ENCODE measurements at regions not wholly inside any gene's neighbourhood (a gene's known extent, or its start where the extent isn't known, plus 50 kb on each side); places are given as distances from the start of the nearest gene placed in this dataset.

DNA sequence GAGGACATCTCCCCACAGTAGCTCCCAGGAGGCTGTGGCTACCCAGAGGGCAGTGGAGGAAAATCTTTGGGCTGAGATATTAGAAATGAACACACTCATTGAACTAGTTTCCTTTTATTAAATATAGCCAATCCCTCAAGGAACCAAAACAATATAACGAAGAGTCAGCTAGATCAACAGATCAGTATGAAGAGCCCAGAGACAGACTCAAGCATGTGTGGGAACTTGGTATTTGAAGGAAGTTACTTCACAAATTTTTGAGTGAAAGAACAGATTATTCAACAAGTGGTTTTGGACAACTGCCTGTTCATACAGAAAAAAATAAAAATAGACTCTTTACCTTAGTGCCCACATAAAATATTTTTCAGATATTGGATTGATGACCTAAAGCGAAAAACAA is 183.6 kb upstream of the PMFBP1 start:
- no peak for DNase-seq

DNA sequence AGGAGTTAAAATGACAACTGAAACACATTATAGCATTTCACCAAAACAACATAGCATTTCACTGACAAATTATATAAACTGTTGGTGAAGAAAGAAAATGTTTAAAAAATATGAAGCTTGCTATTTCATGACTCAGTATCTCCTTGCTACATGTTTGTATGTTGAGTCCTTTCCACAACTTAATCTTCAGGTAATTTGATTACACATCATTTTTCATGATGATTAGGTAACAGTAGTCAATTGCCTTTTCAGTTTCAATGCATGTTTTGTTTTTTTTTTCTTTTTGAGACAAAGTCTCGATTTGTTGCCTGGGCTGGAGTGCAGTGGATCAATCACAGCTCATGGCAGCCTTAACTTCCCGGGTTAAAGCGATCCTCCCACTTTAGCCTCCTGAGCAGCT is 177.8 kb upstream of the PMFBP1 start:
- DNase-seq = no peak

DNA sequence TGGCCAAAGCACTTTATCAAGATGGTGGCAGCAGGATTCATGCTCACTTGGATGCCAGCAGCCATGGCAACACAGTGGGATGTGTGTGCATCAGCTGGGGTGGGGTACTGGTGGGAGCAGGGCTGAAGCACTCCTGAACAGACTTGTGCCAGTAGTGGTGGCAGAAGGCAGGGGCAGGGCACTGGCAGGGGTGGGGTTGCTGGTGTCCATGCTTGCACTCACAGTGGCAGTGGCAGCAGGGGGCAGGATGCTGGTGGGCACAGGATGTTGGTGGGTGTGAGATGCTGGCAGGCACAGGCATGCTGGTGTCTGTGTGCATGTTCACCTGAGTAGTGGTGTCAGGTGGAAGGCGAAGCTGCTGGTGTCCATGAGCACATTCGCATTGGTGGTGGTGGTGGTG is 161.0 kb upstream of the PMFBP1 start:
- DNase-seq = no peak

DNA sequence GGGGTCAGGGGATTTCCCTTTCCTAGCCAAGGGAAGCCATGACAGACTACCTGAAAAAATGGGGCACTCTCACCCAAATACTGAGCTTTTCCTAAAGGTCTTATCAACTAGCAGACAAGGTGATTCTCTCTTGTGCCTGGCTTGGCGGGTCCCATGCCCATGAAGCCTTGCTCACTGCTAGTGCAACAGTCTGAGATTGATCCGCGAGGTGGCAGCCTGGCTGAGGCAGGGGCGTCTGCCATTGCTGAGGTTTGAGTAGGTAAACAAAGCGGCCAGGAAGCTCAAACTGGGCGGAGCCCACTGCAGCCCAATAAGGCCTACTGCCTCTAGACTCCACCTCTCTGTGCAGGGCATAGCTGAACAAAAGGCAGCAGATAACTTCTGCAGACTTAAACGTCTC is 152.6 kb upstream of the PMFBP1 start:
- no peak for DNase-seq

DNA sequence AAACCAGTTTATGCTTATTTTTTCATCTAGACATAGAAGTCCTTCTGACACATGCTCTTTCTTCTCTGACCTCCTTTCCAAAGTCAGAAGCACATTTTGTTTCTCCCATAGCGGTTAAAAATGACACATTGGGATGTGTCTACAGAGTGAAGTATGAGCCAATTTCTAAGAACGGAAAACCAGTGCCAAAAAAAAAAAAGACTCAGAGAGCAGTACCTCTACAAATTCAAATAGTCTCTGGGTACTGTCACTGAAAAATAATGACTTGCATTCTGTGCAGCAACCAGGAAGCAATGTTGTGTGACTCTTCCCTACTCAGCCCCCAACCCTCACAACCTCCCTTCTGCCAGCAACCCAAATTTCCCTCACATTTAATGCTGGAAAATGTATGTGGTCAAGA is 145.5 kb upstream of the PMFBP1 start:
- DNase-seq = no peak

DNA sequence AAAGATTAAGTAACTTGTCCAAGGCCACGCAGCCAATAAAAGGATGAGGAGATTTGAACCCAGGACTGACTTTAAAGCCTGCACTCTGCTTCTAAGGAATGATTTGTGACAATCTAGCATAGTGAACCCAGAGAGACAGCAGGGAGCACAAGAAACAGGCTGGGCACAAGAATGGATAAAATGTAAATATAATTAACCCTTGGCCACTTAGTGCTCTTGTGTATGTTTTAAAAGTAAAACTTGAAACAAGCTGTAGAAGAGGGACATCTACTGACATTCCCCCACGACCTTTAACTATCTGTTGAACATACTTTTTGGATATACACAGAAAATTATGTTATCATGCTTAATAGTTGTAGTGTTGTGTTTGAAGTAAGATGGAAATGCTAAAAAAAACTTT is 141.9 kb upstream of the PMFBP1 start:
- DNase-seq = no peak

DNA sequence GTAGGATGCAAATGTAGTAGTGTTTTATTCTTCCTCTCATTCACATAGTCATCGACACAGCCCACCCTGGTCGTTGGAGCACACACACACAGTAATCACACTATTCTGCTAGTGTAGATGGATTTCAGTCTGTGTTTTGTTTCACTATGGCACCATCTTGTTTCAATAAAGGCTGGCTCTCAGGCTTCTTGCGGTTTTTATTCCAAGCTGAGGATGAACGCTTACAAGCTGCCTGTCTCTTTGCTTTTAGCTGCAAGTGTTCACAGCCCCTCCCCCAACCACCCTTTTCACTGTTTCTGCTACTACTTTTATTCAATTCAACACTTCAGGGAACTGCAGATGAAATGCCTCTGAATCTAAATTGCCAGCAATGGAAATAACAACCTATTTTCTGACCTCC is 140.9 kb upstream of the PMFBP1 start:
- DNase-seq = peak in 6 of 58 donors; percentile 1 to 30 (median 7)

DNA sequence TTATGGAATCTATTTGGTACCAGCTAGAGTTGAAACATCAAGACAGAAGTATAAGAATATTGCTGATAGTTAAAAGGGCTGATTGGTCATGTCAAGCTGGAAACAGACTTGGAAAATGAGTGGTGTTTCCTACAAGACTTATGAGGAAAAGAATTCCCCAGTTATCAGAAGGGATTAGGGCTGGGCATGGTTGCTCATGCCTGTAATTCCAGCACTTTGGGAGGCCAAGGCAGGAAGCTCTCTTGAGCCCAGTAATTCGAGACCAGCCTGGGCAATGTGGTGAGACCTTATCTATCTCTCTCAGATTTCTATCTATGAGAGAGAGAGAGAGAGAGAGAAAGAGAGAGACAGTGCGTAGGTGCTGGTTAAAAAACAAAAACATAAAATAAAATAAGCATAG is 139.5 kb upstream of the PMFBP1 start:
- no peak for DNase-seq

DNA sequence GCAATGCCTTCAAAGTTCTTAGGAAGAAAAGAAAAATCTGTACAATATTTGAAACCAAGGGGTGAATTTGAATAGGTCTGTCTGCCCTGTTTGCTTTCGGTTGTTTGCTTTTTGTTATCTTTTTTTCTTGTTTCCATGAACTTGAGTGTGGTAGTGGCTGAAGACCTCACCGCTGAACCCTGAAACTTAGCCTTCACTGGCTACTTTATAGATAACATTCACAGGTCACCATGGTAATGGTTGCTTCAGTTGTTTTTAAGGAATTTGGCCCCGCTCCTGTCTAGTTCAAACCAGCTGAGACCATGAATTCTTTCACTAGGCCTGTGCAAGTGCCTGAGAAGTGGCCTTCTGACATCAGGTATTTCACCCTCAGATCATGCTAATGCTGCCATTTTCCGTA is 137.0 kb upstream of the PMFBP1 start:
- no peak for DNase-seq

DNA sequence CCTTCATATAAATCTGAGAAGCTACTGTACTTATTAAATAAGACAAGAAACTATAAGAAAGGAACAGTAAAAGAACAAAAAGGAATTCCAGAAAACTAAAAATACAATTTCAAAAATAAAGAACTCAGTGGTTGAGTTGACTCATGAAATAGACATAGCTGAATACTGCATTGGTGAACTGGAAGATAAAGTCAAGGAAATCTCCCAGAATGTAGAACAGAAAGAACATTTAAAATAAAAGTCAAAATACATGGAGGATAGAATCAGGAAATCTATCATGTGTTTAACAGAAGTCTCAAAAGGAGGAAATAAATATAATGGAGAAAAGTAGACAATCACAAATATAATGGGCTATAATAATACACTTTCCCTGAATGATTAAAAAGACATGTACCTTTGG is 136.4 kb upstream of the PMFBP1 start:
- DNase-seq = no peak

DNA sequence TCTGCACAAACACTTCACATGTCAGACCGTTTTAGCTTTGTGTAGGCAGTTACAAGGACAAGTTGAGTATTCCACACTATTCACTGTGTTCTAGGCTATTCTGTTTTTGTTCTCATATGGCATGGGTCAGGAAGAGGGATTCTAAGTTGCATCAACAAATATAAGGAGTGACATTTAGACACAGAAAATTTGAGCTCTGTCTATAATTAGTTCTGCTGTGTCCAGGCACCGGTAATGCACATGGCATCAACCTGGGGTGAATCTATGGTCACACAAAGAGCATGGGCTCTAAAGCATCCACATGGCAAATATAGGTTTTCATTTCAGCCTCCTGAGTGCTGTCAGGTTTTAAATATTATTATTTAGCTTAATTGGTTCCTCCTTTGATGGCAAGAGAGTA is 130.4 kb upstream of the PMFBP1 start:
- no peak for DNase-seq

DNA sequence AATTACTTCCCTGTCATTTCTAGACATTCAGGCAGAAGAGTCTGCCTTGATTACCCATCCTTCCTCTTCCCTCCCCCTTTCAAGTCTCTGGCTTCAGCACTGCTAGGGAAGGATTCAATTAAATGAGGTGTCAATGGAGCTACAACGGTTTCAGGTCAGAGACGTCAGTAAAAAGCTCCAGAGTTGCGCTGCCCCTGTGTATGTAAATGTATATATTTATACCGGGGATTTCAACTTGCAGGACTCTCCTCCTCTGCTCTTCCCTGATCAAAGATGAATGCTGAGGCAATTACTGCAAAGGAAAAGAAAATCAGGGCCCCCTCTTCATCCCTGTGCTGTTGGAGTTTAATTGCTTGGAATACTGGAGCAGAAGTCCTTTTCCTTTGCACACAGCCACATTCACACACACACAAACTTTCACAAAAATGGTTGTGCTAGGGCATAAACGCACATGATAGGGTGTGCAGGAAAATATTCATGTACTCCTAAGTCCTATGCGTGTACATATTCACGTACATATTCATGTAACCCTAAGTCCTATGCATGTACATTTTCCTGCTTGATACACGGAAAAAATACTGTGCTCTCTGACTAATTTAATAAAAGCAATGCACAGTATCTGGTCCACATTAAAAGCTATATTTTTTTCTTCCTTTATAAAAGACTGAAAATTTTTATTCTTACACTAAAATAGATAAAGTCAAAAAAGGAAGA is 129.7 kb upstream of the PMFBP1 start:
- no peak for DNase-seq

DNA sequence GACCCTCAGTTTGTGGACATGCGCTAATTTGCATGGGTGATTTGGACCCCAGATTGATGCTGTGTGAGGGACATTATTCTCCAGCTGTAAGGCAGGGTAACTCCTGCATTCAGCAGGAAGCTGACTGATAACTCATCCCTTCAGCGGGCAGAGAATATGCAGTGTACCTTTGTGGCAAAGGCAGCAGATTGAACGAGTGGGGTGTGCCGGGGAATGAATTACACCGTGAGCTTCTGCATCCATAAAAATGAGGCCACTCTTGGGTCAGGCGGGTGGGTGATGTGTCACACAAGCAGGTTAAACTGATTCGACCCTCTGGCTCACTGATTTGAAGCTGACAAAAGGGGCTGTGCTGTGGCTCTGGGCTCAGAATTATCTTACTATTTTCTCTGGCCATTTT is 128.9 kb upstream of the PMFBP1 start:
- no peak for DNase-seq

DNA sequence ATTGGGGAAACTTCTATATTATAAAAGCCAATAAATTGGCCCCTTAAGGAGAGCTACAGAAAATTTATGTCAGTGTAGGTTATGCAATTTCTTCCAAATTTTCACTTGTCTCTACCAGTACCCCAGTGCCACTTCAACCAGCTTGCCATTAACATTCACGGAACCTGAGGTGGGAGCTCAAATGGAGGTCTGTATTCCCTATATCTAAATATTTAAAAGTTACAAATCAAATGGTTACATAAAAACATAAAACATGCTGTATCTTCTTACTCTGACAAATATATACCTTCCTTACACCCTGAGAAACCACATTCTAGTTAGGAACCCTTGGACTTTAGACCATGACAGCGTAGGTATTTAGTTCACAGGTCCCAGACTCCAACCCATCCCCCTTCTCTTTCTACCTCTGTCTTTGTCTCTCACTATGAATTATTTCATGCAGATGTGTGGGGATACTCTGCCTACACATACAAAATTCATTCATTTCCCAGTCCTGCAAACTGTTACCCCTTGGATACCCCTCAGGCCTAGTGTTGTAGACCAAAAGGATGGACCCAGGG is 127.8 kb upstream of the PMFBP1 start:
- DNase-seq = no peak

DNA sequence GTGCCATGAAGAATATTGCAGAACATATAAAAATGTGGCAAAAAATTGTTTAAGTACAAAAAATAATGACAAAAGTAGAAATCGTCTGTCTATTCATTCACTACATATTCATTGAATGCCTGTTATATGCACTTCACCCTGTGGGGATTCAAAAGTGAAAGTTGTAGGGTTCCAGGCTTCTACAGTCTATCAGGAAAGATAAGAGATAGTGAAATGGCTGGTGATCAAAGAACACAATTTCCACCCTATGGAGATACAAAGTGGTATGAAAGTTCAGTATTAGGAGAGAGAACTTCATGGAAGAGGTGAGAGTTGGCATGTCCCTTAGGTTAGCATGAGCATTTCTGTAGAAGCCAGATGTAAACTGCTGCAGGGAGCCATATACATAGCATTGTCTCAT is 127.0 kb upstream of the PMFBP1 start:
- no peak for DNase-seq

DNA sequence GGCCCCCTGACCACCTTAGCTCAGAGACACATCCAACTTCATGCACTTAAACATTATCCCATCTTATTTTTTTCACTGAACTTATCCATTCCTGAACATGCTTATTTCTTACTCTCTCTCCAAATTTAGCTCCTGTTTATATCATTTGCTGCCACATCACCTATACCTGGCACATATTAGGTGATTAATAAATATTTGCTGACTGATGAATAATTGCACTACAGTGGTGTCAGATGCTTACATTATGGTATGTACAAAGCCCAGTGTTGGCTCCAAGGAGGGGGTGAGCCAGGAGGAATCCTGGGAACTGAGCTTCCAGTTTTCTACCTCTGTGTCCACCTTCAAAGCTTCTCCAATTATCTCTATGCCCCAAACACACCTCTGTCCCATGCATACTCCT is 124.0 kb upstream of the PMFBP1 start:
- no peak for DNase-seq

DNA sequence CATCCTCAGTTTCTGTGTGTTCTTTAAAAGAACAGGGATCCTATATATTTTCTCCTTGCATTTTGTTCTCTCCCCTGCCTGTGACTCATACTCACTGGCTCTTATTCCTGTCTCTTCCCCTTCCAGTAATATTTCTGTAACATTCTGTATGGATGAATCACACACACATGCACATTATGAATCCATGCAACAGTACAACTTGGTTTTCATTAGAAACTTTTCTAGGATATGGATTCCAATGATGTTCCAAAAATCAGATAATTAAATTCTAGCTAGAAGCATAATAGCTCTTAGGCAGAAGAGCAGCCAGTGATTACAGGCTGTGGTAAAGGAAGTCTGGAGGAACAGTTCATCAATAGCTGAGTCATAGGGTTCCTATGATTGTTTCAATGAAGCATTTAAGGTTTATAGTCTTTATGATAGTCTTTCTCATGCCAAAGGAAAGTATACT is 119.6 kb upstream of the PMFBP1 start:
- DNase-seq = peak in 2 of 58 donors; percentile 20 to 27

DNA sequence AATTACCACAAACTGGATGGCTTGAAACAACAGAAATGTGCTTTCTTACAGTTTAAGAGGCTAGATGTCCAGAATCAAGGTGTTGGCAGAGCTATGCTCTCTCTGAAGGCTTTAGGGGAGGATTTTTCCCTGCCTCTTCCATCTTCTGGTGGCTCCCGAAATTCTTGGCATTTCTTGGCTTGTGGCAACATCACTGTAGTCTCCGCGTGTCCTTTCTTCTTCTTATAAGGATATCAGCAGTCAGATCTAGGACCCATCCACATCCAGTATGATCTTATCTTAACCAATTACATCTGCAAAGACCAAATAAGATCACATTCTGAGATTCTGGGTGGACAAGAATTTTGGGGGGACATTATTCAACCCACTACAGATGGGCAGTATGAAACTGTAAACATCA is 119.2 kb upstream of the PMFBP1 start:
- DNase-seq = peak in 2 of 58 donors; percentile 20 to 22

DNA sequence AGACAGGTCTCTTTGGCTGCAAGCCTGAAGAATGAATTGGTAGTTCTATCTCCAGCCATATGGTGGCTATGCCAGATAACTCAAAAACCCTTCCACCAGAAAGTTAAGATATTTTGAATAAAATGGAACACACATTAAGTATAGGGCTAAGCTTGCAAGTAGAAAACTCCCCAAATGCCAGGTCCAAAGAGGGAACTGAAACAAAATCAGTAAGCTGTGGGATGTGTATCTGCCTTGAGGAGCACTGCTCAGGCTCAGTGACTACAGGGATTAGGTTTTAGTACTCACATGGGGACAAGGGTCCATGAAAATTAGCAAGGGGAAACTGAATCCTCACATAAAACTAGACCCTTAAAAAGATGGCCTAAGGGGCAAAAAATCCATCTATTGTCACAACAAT is 115.7 kb upstream of the PMFBP1 start:
- DNase-seq = no peak

DNA sequence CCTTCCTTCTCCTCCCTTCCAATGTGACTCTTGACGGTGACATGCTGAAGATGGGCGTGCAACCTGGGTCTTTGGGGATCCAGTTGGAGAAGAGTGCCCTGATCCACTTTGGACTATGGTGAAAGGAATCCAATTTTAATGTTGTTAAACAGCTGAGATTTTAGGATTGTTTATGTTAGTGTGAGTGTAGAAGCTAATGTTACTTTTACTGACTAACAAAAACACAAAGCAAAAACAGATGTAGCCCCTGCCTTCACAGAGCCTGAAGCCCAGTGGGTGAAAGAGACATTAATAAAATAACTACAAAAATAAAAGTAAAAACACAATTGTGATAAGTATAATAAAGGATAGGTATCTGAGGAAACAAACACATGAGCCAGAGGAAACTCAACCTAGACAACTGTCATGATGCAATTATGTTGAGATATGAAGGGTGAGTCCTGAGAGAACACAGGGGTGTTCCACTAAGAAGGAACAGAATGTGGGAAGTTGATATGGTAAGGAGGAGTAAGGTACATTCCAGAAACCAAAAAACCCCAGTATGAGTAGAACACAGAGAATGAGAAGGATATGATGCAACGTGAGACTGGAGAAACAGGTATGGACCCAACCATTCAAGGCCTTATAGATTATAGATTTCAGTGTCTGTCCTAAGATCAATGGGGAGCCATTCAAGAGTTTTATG is 115.1 kb upstream of the PMFBP1 start:
- no peak for DNase-seq

DNA sequence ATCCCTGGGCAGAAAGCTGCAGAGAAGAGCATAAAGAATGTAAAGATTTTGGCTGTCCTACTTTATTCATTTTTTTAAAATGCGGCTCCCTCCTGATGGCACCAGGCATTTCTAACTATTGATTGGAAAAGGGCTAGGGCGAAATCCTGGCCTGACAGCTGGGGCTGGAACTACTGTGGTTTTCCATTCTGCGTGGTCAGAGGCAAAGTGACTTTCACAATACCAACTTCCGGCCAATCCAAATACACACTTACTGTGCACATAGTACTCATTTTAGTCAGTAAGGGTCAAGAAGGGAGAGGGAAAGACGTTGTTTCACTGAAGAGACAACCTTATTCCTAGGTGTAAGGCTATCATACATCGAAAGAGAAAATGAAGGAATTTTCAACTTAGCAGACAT is 113.8 kb upstream of the PMFBP1 start:
- no peak for DNase-seq

DNA sequence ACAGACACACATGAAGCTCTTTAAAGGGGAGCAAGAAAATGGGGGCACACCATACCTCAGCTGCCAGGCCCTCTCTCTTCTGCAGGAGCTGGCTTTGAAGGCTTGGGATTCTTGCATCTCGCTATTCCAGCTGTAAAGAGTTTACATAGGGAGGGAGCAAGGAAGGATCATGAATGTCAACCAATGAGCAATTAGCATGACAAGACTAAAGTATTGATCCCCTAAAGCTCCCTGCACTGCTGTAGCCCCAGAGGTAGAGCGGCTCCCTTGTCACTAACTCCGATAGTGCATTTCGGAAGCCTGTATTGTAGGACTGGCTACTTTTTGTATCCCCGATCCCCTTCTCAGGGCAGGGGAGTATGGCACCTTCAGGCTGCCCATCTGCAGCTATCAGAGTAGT is 113.4 kb upstream of the PMFBP1 start:
- DNase-seq = no peak

All from anterior cingulate cortex (tissue), 58 donors.